MG63 (cell line): ENCODE measurements at regions not wholly inside any gene's neighbourhood (a gene's known extent, or its start where the extent isn't known, plus 50 kb on each side); places are given as distances from the start of the nearest gene placed in this dataset.
"Not testable (repeated sequence)": the region's sequence is repeated elsewhere in the genome, so short reads cannot be mapped to it uniquely, and the experiment has no call there.

Experiments
- DNase-seq: peaks from one replicate; pipeline ENCODE4 v3.0.0-alpha.2; 2020
- H3K27me3 ChIP-seq: fragments of 250-450 bp; sonication (Bioruptor Pico); 2 replicates; pipeline ENCODE4 v1.5.1; 2020; ENCODE audit warnings: mild to moderate bottlenecking, moderate library complexity
- H3K36me3 ChIP-seq: fragments of 250-450 bp; sonication (Bioruptor Pico); 2 replicates; pipeline ENCODE4 v1.5.1; 2020; ENCODE audit warnings: mild to moderate bottlenecking, moderate library complexity
- H3K4me3 ChIP-seq: fragments of 250-450 bp; sonication (Bioruptor Pico); 2 replicates; pipeline ENCODE4 v1.5.1; 2020; ENCODE audit warnings: mild to moderate bottlenecking, moderate library complexity
- H3K9me3 ChIP-seq: fragments of 250-450 bp; sonication (Bioruptor Pico); 2 replicates; pipeline ENCODE4 v1.5.1; 2020; ENCODE audit warnings: mild to moderate bottlenecking, moderate library complexity

DNA sequence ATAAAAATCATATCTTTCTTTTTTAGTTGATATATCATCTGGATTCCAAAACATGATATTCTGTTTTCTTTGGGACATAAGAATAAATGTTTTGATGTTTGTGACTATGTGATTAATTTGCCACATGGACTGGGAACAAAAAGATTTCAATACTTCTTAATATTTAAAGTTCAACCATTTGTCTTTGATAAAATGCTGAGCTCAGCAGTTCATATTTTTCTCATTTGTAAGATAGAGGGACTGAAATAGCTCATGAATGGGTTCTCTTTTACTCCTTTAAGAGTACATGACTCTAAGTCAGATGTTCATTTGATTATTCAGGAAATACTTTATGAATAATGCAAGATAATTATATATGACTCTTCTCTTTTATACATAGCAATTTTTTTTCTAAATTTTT lies 205.9 kb upstream of the FAM47A start:
- Histone ChIP-seq H3K27me3 (no peaks in the 10 kb centered on the region), H3K36me3 (no peaks in the 10 kb centered on the region), H3K9me3 (no peaks in the 10 kb centered on the region), H3K4me3 (no peak overlapping the region)
- DNase-seq, result no peak

DNA sequence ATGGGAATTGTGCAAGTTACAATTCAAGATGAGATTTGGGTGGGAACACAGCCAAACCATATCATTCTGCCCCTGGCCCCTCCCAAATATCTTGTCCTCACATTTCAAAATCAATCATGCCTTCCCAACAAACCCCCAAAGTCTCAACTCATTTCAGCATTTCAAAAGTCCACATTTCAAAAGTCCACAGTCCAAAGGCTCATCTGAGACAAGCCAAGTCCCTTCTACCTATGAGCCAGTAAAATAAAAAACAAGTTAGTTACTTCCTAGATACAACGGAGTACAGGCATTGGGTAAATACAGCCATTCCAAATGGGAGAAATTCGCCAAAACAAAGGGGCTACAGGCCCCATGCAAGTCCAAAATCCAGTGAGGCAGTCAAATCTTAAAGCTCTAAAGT lies 203.3 kb upstream of the FAM47A start:
- not testable (repeated sequence) for H3K9me3 ChIP-seq, H3K4me3 ChIP-seq, H3K27me3 ChIP-seq, DNase-seq, H3K36me3 ChIP-seq

DNA sequence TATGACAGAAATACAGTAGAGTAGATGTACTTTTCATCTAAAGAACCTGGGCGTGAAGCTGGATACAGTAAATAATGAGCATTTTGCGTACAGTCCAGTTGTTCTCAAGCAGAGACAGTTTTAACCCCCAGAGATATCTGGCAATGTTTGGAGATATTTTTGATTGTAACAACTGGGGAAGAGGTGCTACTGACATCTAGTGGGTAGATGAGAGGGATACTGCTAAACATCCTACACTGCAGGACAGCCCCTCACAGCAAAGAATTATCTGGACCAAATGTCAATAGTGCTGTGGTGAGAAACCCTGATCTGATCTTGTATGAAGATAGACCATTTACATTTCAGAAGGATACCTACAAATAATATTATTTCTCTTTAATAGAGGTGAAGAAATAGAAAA lies 200.2 kb upstream of the FAM47A start:
- Histone ChIP-seq H3K36me3 (no peaks in the 10 kb centered on the region), H3K9me3 (no peaks in the 10 kb centered on the region), H3K27me3 (no peaks in the 10 kb centered on the region), H3K4me3 (no peak overlapping the region)
- no peak for DNase-seq

DNA sequence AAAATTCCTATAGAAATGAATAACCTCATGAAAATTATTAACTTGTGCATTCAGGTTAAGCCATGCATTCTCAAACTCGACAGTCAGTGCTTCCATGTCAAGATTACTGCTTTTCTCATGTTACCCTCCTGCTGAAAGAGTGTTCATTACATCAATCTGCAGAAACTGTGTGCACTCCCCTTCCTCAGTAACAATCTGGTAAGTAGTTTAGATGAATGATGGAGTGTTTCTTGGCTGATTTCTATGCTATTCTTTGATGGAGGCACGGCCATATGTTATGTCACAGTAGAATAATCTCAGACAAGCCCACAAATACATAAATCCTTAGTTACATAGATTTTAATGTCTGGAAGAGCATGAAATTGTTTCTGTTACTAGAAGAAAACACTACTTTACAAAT lies 193.3 kb upstream of the FAM47A start:
- no peak overlapping the region for H3K4me3 ChIP-seq
- no peak for DNase-seq
- H3K27me3 ChIP-seq, result no peaks in the 10 kb centered on the region
- H3K36me3 ChIP-seq, result no peaks in the 10 kb centered on the region
- no peaks in the 10 kb centered on the region for H3K9me3 ChIP-seq

DNA sequence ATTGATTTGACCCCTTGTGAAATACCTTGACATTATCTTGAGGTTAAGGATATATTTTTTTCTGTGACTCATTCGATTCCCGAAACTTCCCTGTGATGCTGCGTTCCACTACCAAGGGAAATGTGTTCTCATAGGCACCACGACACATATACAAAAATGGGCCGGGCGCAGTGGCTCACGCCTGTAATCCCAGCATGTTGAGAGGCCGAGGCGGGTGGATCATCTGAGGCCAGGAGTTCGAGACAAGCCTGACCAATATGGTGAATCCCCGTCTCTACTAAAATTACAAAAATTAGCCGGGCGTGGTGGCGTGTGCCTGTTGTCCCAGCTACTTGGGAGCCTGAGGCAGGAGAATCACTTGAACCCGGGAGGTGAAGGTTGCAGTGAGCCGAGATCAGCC lies 188.3 kb upstream of the FAM47A start:
- not testable (repeated sequence) for DNase-seq, H3K36me3 ChIP-seq, H3K9me3 ChIP-seq, H3K4me3 ChIP-seq, H3K27me3 ChIP-seq

DNA sequence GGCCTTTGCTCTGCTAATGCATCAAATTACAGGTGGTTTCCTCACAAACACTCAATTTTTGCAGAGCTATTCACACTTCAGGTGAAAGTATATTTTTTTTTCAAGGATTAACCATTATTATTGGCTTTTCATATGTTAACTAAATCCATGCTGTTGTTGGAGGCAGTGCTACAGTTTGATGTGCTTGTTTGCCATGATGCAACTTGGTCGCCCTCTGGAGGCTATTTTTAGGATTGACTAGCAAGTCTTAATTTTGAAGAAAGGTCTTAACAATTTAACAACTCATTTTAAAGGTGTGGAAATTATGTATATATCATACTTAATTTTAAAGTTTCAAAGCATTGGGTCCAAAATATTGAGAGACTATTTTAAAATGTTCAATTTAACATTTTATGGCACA lies 168.8 kb upstream of the FAM47A start:
- DNase-seq, result no peak
- Histone ChIP-seq H3K36me3 (no peaks in the 10 kb centered on the region), H3K9me3 (no peaks in the 10 kb centered on the region), H3K4me3 (no peak overlapping the region), H3K27me3 (no peaks in the 10 kb centered on the region)

DNA sequence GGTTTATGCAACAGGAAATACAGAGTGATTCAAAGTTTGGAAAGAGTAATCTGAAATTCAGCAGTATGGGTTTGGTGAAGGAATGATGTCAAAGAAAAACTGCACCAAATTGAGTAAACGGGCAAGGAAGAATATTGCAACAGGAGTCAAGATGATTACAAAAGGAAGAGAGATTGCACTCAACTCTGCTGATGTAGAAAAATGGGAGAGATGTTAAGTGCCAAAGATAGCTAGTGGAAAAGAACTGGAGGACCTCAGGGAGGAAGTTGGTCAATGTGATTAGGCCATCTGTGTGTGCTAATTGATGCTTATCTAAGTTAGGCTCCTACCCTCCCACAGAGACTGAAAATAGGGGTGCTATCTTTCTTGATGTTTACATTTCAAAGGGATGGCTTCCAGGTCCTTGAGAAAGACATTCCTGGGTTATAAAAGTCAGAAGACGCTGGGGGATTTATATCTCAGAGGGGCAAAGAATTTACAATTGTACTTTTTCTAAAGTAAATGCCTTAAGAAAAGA lies 167.4 kb upstream of the FAM47A start:
- H3K4me3 ChIP-seq, result no peak overlapping the region
- H3K9me3 ChIP-seq, result no peaks in the 10 kb centered on the region

DNA sequence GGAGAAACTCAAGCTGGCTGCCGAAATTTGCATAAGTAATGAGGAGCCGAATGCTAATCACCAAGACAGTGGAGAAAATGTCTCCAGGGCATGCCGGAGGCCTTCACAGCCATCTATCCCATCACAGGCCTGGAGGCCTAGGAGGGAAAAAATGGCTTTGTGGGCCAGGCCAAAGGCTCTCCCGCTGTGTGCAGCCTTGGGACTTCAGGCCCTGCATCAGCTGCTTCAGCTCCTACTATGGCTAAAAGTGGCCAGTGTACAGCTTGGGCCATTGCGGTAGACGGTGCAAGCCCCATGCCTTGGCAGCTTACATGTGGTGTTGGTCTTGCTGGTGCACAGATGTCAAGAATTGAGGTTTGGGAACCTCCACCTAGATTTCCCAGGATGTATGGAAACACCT lies 162.6 kb upstream of the FAM47A start:
- no peaks in the 10 kb centered on the region for H3K27me3 ChIP-seq
- no peak overlapping the region for H3K4me3 ChIP-seq
- no peak for DNase-seq
- H3K36me3 ChIP-seq, result no peaks in the 10 kb centered on the region
- H3K9me3 ChIP-seq, result no peaks in the 10 kb centered on the region

More for the DNA sequence above, 167.4 kb upstream of the FAM47A start:
- Histone ChIP-seq H3K27me3 (no peaks in the 10 kb centered on the region), H3K36me3 (no peaks in the 10 kb centered on the region)
- DNase-seq, result no peak

DNA sequence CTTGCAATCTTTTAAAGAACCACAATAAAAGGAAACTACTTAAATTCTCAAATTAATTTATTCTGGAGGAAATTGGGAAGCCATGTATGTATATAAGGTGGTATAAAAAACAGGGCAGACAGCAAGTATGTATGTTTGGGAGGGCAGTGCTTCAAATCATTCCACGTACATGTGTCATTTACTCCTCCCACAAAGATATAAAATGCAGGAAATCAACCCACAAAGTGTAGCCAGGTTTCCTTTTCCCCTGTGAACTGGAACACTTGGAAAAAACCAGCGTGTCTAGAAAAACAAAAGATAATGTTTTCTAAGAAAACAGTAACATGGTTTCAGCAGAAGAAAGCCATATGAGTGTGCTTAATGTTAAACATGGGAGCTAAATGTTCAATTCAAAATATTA lies 156.7 kb upstream of the FAM47A start:
- Histone ChIP-seq H3K27me3 (no peaks in the 10 kb centered on the region), H3K9me3 (no peaks in the 10 kb centered on the region), H3K36me3 (no peaks in the 10 kb centered on the region), H3K4me3 (no peak overlapping the region)
- DNase-seq, result no peak

DNA sequence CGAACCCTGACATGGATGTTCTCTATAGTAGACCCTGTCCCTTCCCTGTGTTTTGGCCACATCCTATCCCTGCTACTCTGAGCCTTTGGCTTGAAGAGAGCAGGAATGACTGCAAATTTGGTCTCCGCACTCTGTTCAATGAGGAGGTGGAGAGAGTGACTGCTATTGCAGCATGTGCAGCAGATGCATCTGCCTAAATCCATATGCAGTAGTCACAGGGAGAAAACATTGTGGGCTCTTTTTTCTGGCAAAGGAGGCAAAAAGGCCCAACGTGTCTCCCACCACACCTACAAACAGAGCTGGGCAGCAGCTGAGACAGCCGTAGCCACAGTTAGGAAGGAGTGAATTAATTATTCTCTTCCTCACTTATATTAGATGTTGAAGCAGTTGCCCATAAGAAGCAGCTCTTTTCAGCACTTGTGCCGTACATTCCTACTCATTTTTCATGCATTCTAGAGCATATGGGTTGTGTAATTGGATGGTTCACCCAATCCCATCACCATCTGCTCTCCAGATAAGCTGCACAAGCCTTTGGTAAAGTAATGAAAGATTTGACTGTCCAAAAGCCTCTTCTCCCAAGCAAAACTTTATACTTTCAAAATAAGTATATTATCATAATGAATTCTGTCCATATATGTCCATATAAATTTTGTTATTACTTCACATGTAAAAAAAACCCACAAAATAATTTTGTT lies 147.9 kb upstream of the FAM47A start:
- Histone ChIP-seq H3K4me3 (no peak overlapping the region), H3K9me3 (no peaks in the 10 kb centered on the region), H3K27me3 (no peaks in the 10 kb centered on the region), H3K36me3 (no peaks in the 10 kb centered on the region)
- DNase-seq, result no peak

DNA sequence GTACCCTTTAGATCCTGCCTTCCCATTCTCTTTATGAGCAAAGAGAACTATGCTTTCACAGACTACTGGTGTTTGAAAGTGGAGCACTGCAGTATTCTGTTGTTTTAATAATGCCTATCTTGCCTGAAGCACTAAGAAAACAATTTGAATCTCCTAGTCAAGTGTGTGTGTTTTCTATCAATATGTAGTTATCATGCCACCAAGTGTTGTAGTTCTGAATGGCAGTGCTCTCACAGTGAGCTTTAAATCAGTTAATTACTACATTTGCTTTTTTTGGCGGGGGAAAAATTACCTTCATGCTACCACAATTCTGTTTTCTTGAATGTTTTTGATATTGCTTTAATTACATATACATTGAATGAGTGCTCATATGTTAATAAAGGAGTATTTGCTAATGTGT lies 143.6 kb upstream of the FAM47A start:
- Histone ChIP-seq H3K4me3 (no peak overlapping the region), H3K27me3 (no peaks in the 10 kb centered on the region), H3K36me3 (no peaks in the 10 kb centered on the region), H3K9me3 (no peaks in the 10 kb centered on the region)
- DNase-seq, result no peak

DNA sequence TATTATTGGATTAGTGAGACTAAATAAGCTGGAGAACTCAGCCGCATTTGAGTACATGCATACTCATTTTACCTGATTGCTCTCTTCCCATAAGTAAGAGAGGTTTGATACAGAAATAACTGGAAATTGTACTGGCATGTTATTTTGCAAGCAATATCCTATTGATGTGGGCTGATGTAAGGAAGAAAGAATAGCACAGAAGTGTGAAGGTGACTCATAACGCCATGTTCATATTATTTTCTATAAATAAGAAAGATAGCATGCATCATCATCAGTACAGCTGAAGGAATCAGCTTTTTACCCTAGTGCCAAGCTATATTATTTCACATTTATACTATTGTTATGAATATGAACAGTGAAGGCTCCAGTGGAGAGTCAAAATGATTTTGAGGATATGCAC lies 138.3 kb upstream of the FAM47A start:
- H3K4me3 ChIP-seq, result no peak overlapping the region
- H3K9me3 ChIP-seq, result no peaks in the 10 kb centered on the region
- no peak for DNase-seq
- H3K36me3 ChIP-seq, result no peaks in the 10 kb centered on the region
- no peaks in the 10 kb centered on the region for H3K27me3 ChIP-seq

DNA sequence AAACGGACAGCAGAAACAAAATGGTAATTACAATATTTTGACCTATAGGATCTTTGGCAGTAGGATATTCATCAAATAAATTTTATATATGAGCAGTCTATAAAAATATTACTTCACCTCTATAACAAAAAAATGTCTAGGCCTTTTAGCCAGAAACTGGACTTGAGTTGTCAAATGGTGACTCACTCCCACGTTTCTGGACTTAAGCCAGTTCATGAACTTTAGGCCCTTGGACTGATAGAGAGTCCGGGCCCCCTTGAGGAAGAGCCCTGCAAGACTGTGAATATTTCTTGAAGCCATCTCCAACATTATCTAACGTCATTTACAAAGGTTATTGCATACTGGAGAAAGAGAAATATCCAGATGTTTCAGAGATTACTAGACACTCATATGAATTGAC lies 106.8 kb upstream of the FAM47A start:
- Histone ChIP-seq H3K9me3 (no peaks in the 10 kb centered on the region), H3K36me3 (no peaks in the 10 kb centered on the region), H3K4me3 (no peak overlapping the region), H3K27me3 (no peaks in the 10 kb centered on the region)
- no peak for DNase-seq

DNA sequence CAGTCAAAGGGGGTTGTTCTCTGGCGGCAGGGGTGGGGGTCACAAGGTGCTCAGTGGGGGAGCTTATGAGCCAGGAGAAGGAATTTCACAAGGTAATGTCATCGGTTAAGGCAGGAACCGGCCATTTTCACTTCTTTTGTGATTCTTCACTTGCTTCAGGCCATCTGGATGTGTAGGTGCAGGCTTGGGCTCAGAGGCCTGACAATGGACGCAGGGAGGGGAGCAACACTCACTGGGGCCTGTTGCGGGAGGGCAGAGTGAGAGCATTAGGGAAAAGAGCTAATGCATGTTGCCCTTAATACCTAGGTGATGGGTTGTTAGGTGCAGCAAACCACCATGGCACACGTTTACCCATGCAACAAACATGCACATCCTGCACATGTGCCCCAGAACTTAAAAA lies 98.0 kb upstream of the FAM47A start:
- H3K9me3 ChIP-seq, H3K4me3 ChIP-seq, H3K36me3 ChIP-seq, DNase-seq, H3K27me3 ChIP-seq: not testable (repeated sequence)

DNA sequence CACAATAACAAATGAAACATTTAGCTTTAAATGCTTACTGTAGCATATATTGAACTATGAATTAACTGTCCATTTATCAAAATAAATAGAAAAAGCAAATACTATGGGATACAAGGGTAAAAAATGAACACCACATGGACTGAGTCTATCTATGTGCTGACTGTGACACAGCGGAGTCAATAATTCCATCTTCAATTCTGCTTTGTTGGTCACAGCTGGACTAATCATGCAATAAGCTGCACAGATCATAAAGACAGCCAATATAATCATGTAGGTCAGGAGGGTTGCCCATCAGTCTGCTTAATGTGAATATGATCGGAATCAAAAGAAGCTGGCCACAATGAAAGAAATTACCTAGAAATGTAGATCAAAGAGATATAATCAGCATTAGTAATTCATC lies 95.7 kb upstream of the FAM47A start:
- Histone ChIP-seq H3K27me3 (no peaks in the 10 kb centered on the region), H3K4me3 (no peak overlapping the region), H3K9me3 (no peaks in the 10 kb centered on the region), H3K36me3 (no peaks in the 10 kb centered on the region)
- DNase-seq, result no peak

DNA sequence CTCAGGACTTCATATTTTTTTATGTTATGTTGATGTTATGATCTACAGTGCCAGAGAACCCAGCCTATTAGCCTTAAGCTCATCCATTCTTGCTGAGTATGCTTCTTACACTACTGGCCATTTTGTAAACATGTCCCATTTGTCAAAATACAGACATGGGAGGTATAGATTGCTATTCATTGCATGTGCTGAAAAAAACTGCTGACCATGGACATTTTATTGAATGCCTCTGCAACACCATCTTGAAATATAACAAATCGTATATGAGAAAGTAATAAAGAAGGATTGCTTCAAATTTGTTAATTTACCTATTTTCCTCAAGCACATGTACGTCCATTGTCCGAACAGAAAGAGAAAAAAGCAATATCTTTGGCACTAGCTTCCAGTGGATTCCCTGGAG lies 91.5 kb upstream of the FAM47A start:
- Histone ChIP-seq H3K36me3 (no peaks in the 10 kb centered on the region), H3K27me3 (no peaks in the 10 kb centered on the region), H3K9me3 (no peaks in the 10 kb centered on the region), H3K4me3 (no peak overlapping the region)
- DNase-seq, result no peak

DNA sequence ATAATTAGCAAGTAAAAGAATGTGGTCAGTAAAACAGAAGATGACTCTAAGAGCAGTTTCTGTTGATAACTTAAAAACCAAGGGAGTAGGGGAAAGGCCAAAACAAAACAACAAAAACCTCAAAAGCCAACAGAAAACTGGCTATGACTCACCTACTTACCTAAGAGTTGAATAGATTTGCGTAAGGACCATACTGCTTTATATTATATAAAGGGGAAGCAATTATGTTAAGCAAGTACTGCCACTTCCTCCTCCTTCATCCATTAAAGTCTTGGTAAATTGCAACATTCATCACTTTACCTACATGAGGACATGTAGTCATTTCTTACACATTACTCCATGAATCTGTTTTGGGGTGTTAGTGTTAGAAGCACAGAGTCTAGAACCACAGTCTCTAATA lies 85.9 kb upstream of the FAM47A start:
- Histone ChIP-seq H3K9me3 (no peaks in the 10 kb centered on the region), H3K36me3 (no peaks in the 10 kb centered on the region), H3K4me3 (no peak overlapping the region), H3K27me3 (no peaks in the 10 kb centered on the region)
- no peak for DNase-seq

DNA sequence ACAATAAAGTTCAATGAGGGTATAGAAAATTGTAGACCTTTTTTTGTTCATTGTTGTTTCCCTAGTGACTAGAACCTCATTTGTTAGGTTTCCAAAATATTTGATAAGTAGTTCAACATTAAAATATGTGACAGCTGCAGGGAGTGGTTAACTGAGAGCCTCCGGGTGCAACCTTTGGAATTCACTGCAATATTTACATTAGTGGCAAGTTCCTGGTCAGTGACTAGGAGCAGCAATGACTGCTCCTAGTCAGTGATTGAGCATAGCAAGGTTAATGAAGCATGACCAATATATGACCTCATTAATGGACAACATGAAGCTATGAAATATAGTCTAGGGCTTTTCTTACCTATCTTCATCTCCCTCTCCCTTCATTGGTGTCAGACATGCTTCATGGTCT lies 65.8 kb upstream of the FAM47A start:
- no peak overlapping the region for H3K4me3 ChIP-seq
- H3K9me3 ChIP-seq, result no peaks in the 10 kb centered on the region
- no peak for DNase-seq
- no peaks in the 10 kb centered on the region for H3K36me3 ChIP-seq
- no peaks in the 10 kb centered on the region for H3K27me3 ChIP-seq
